ENCODE measurements at regions not wholly inside any gene's neighbourhood (a gene's known extent, or its start where the extent isn't known, plus 50 kb on each side); places are given as distances from the start of the nearest gene placed in this dataset.

DNA sequence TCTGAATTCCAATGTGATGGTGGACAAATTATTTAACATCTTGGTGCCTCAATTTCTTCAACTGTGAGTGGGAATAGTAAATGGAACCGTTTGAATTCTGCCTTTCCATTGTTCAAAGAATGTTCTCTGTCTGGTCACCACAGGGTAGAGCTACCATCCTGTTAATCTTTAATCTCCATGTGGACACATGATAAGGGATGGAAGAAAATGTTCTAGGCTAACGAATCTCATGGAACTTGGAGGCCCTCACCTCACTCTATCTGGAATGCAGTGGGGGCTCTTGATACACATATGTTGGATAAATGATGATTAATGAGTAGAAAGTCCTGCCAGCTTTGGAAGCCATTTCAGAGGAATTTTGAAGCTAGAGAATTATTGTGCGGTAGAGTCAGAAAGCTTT lies 118.5 kb upstream of the HABP2 start:
- TF ChIP-seq, protein P1, sequence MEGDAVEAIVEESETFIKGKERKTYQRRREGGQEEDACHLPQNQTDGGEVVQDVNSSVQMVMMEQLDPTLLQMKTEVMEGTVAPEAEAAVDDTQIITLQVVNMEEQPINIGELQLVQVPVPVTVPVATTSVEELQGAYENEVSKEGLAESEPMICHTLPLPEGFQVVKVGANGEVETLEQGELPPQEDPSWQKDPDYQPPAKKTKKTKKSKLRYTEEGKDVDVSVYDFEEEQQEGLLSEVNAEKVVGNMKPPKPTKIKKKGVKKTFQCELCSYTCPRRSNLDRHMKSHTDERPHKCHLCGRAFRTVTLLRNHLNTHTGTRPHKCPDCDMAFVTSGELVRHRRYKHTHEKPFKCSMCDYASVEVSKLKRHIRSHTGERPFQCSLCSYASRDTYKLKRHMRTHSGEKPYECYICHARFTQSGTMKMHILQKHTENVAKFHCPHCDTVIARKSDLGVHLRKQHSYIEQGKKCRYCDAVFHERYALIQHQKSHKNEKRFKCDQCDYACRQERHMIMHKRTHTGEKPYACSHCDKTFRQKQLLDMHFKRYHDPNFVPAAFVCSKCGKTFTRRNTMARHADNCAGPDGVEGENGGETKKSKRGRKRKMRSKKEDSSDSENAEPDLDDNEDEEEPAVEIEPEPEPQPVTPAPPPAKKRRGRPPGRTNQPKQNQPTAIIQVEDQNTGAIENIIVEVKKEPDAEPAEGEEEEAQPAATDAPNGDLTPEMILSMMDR (IDR thresholded peaks at IDR 0.05) = no peak
- no peak for TF ChIP-seq POLR2A (IDR thresholded peaks at IDR 0.05)

All from lower leg skin (tissue), 3 donors.